ENCODE measurements at regions not wholly inside any gene's neighbourhood (a gene's known extent, or its start where the extent isn't known, plus 50 kb on each side); places are given as distances from the start of the nearest gene placed in this dataset.

DNA sequence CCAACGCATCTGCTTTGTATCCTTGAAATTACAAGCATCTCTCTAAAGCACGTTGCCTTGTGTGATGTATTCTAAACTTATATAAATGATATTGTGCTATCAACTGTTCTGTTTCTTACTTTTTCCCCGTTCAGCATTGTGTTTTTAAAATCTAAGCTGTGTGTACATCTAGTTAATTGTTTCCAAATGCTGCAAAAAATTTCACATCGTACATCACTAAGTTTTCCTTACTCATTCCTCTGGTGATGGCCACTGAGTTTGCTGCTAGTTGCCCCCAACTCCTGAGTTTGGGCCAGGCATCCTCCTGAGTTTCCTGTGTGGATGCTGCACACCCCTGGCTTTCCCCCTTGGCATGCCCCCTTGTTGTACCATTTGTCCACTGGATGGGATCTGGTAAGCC is 139.7 kb downstream of the MYCN start (continued):
- TF ChIP-seq CTCF (IDR thresholded peaks at IDR 0.05; ENCODE audit: low read depth, low read length, missing input control), result no peak

- H3K9me3 ChIP-seq (ENCODE audit: control insufficient read depth in 4 of 4, low read length in 3 of 4), result no peaks in the 10 kb centered on the region
- H3K9ac ChIP-seq (ENCODE audit: low read depth in 1 of 2, low read length in 2 of 2), result no peak overlapping the region
- H3K4me3 ChIP-seq (ENCODE audit: low read depth in 1 of 3, low read length in 3 of 3), result no peak overlapping the region
- H3K36me3 ChIP-seq (ENCODE audit: control insufficient read depth in 4 of 4, insufficient read depth in 3 of 4, low read depth in 1 of 4, low read length in 3 of 4), result no peaks in the 10 kb centered on the region
- TF ChIP-seq HNF4A (conservative IDR thresholded peaks at IDR 0.05) (no peak), ZBTB33 (IDR thresholded peaks at IDR 0.05) (no peak), MAX (IDR thresholded peaks at IDR 0.05) (no peak), CTCF (IDR thresholded peaks at IDR 0.05; ENCODE audit: low read depth, low read length, missing input control) (no peak), SP1 (IDR thresholded peaks at IDR 0.05) (no peak), RAD21 (IDR thresholded peaks at IDR 0.05) (no peak), JUND (IDR thresholded peaks at IDR 0.05) (no peak), YY1 (IDR thresholded peaks at IDR 0.05) (no peak), TAF1 (conservative IDR thresholded peaks at IDR 0.05) (no peak), RXRA (IDR thresholded peaks at IDR 0.05) (no peak), ATF3 (IDR thresholded peaks at IDR 0.05) (no peak), FOXA1 (IDR thresholded peaks at IDR 0.05) (no peak), GABPA (IDR thresholded peaks at IDR 0.05 in 1 of 2, conservative IDR thresholded peaks at IDR 0.05 in 1 of 2) (no peak)
- no peak overlapping the region for H3K27ac ChIP-seq (ENCODE audit: low read depth in 1 of 2, low read length in 2 of 2)
- 75% methylated on average over 2 of the region's 2 CpGs for WGBS
- DNase-seq (ENCODE audit: low spot score), result no peak
- no peaks in the 10 kb centered on the region for H3K4me1 ChIP-seq (ENCODE audit: control insufficient read depth in 4 of 4, insufficient read depth in 4 of 4, low read length in 3 of 4)
- H3K27me3 ChIP-seq (ENCODE audit: control insufficient read depth in 4 of 4, insufficient read depth in 4 of 4, low read length in 3 of 4), result no peaks in the 10 kb centered on the region
Observed at GRCh38 chr2:16079637-16080036, 139.3 kb downstream of the MYCN start.

- DNase-seq (ENCODE audit: low spot score), result no peak
- no peaks in the 10 kb centered on the region for H3K9me3 ChIP-seq (ENCODE audit: control insufficient read depth in 4 of 4, low read length in 3 of 4)
- TF ChIP-seq TAF1 (conservative IDR thresholded peaks at IDR 0.05) (no peak), REST (IDR thresholded peaks at IDR 0.05) (no peak), MAX (IDR thresholded peaks at IDR 0.05) (no peak)
- no peak overlapping the region for H3K9ac ChIP-seq (ENCODE audit: low read depth in 1 of 2, low read length in 2 of 2)
- no peaks in the 10 kb centered on the region for H3K27me3 ChIP-seq (ENCODE audit: control insufficient read depth in 4 of 4, insufficient read depth in 4 of 4, low read length in 3 of 4)
- WGBS, result 76% methylated on average over 3 of the region's 3 CpGs
- no peak overlapping the region for H3K4me3 ChIP-seq (ENCODE audit: low read depth in 1 of 3, low read length in 3 of 3)
- no peaks in the 10 kb centered on the region for H3K4me1 ChIP-seq (ENCODE audit: control insufficient read depth in 4 of 4, insufficient read depth in 4 of 4, low read length in 3 of 4)
- H3K27ac ChIP-seq (ENCODE audit: low read depth in 1 of 2, low read length in 2 of 2), result no peak overlapping the region
- no peaks in the 10 kb centered on the region for H3K36me3 ChIP-seq (ENCODE audit: control insufficient read depth in 4 of 4, insufficient read depth in 3 of 4, low read depth in 1 of 4, low read length in 3 of 4)
Observed at GRCh38 chr2:16077601-16078000, 137.3 kb downstream of the MYCN start.
